IPS-15b (cell line): ENCODE measurements at regions not wholly inside any gene's neighbourhood (a gene's known extent, or its start where the extent isn't known, plus 50 kb on each side); places are given as distances from the start of the nearest gene placed in this dataset.

Source experiments
- H3K27me3 ChIP-seq: one replicate; pipeline ENCODE4 v1.6.1; 2013; ENCODE audit warnings: low read length; ENCODE audit not compliant: control insufficient read depth, insufficient read depth
- H3K36me3 ChIP-seq: one replicate; pipeline ENCODE4 v1.6.1; 2013; ENCODE audit warnings: low read length; ENCODE audit not compliant: control insufficient read depth, insufficient read depth
- H3K4me1 ChIP-seq: one replicate; pipeline ENCODE4 v1.6.1; 2013; ENCODE audit warnings: mild to moderate bottlenecking, low read length; ENCODE audit not compliant: control insufficient read depth, insufficient read depth
- H3K4me3 ChIP-seq: one replicate; pipeline ENCODE4 v1.5.1; 2013; ENCODE audit warnings: low read depth, low read length
- H3K9ac ChIP-seq: one replicate; pipeline ENCODE4 v1.6.1; 2013; ENCODE audit warnings: low read depth, mild to moderate bottlenecking, low read length
- H3K9me3 ChIP-seq: one replicate; pipeline ENCODE4 v1.6.1; 2013; ENCODE audit warnings: mild to moderate bottlenecking, low read length; ENCODE audit not compliant: control insufficient read depth, insufficient read depth

DNA sequence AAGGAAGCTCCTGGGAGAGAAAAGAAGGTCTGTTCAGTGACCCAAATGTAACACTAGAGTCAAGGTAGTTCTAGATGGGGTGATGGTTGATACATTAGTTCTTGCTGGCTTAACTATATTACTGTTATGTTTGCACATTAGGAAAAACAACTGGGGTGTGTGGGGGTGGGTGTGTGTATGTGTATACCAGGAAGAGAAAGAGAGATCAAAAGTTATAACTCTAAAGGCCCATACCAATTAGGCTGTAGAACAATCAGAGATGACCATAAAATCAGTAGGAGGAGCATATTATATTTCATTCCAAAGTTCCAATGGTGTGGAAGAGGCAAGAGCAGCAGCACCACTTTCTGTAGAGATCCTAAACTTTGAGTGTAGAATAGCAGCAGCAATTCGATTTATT is 134.7 kb upstream of the FMR1 start:
- Histone ChIP-seq H3K9me3 (no peaks in the 10 kb centered on the region), H3K9ac (no peak overlapping the region), H3K4me3 (no peak overlapping the region), H3K27me3 (no peaks in the 10 kb centered on the region), H3K36me3 (no peaks in the 10 kb centered on the region), H3K4me1 (no peaks in the 10 kb centered on the region)

DNA sequence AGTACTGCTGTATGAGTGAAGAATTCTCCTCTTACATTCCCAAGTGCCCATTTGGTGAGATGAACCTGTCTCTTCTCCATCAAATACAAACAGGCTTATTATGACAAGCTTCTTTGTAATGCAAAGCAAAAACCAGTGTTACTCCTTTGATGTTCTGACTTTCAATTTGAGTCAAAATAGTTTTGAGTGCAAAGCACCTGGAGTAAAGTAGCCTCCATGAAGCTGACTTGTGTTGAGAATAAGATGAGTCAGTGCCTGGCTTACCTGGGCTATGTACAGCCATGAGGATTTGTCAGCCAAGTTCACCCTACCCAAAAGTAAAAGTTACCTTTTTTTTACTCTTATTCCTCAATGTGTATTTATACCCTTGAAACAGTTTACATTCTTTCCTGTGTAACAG is 132.5 kb upstream of the FMR1 start:
- Histone ChIP-seq H3K4me1 (no peaks in the 10 kb centered on the region), H3K27me3 (no peaks in the 10 kb centered on the region), H3K36me3 (no peaks in the 10 kb centered on the region), H3K4me3 (no peak overlapping the region), H3K9ac (no peak overlapping the region), H3K9me3 (no peaks in the 10 kb centered on the region)

DNA sequence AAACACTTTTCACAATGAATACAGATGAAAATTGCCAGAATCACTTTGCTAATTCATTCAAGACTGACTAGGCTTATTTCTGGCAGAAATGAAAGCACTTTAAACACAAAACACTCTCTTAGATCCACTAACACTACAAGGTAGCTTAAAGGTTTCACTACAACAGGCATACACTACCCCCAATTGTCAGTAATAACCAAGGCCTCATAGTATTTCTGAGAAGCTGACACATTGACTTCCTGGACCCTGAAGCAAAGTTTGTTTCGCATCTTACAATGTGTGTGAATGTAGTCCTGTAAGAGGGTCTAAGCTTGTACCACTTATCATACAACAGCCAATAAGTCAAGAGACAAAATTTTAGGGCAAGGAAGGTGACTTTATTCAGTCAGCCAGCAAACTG is 129.9 kb upstream of the FMR1 start:
- H3K9me3 ChIP-seq, result no peaks in the 10 kb centered on the region
- H3K4me3 ChIP-seq, result no peak overlapping the region
- H3K9ac ChIP-seq, result no peak overlapping the region
- no peaks in the 10 kb centered on the region for H3K4me1 ChIP-seq
- H3K36me3 ChIP-seq, result no peaks in the 10 kb centered on the region
- no peaks in the 10 kb centered on the region for H3K27me3 ChIP-seq

- Histone ChIP-seq H3K4me3 (no peak overlapping the region), H3K9me3 (no peaks in the 10 kb centered on the region), H3K4me1 (no peaks in the 10 kb centered on the region), H3K9ac (no peak overlapping the region), H3K27me3 (no peaks in the 10 kb centered on the region), H3K36me3 (no peaks in the 10 kb centered on the region)
These were observed 122.9 kb upstream of the FMR1 start for GRCh38 chrX:147788641-147789350.

- Histone ChIP-seq H3K4me1 (no peaks in the 10 kb centered on the region), H3K36me3 (no peaks in the 10 kb centered on the region), H3K27me3 (no peaks in the 10 kb centered on the region), H3K9ac (no peak overlapping the region), H3K9me3 (peaks cover 5% of the 10 kb centered on the region), H3K4me3 (no peak overlapping the region)
These were observed 111.1 kb upstream of the FMR1 start for GRCh38 chrX:147800663-147801062.

DNA sequence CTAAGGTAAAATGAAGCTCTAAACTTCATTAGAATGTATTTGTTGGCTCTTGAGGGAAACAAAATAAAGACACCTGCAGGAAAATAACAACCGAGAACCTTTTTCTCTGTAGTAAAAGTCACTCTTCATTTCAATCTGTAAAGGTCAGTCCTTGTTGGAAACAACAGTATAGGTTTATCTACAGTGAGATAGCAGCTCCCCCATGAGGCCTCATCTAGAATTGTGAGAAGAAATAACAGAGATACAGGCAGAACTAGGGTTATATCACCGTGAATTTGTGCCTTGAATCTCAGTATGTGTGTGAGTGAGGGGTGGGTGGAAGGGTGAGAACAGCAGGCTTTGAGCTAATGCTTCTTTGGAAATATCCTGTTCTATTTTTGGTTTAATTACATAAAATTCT is 107.8 kb upstream of the FMR1 start:
- H3K36me3 ChIP-seq, result no peaks in the 10 kb centered on the region
- H3K9ac ChIP-seq, result no peak overlapping the region
- no peaks in the 10 kb centered on the region for H3K9me3 ChIP-seq
- H3K27me3 ChIP-seq, result no peaks in the 10 kb centered on the region
- H3K4me1 ChIP-seq, result no peaks in the 10 kb centered on the region
- H3K4me3 ChIP-seq, result no peak overlapping the region

- Histone ChIP-seq H3K9ac (no peak overlapping the region), H3K4me3 (no peak overlapping the region), H3K9me3 (no peaks in the 10 kb centered on the region), H3K4me1 (no peaks in the 10 kb centered on the region), H3K36me3 (no peaks in the 10 kb centered on the region), H3K27me3 (no peaks in the 10 kb centered on the region)
These were observed 99.9 kb upstream of the FMR1 start for GRCh38 chrX:147811803-147812202.

DNA sequence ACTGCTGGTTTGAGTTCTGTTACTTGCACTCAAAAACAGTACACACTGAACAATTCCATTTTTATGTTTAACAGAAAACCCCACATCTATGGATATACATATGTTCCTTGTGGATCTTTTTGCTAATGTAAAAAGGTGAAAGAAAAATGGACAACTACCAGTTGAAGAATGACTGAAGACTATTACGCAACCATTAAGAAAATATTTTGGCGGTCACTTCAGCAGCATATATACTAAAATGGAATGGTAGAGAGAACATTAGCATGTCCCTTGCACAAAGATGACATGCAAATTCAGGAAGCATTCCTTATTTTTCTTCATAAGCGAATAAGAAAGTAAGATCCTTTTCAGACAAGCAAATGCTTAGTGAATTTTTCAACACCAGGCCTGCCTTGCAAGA is 84.6 kb upstream of the FMR1 start:
- Histone ChIP-seq H3K9ac (no peak overlapping the region), H3K27me3 (no peaks in the 10 kb centered on the region), H3K36me3 (no peaks in the 10 kb centered on the region), H3K4me1 (no peaks in the 10 kb centered on the region), H3K9me3 (no peaks in the 10 kb centered on the region), H3K4me3 (no peak overlapping the region)

GRCh38 chrX:147828719-147829118 is 83.0 kb upstream of the FMR1 start:
- Histone ChIP-seq H3K4me3 (no peak overlapping the region), H3K9ac (no peak overlapping the region), H3K4me1 (no peaks in the 10 kb centered on the region), H3K9me3 (no peaks in the 10 kb centered on the region), H3K36me3 (no peaks in the 10 kb centered on the region), H3K27me3 (no peaks in the 10 kb centered on the region)

- Histone ChIP-seq H3K9ac (no peak overlapping the region), H3K36me3 (no peaks in the 10 kb centered on the region), H3K27me3 (no peaks in the 10 kb centered on the region), H3K4me3 (no peak overlapping the region), H3K4me1 (no peaks in the 10 kb centered on the region), H3K9me3 (no peaks in the 10 kb centered on the region)
These were observed 78.9 kb upstream of the FMR1 start for GRCh38 chrX:147832707-147833348.

DNA sequence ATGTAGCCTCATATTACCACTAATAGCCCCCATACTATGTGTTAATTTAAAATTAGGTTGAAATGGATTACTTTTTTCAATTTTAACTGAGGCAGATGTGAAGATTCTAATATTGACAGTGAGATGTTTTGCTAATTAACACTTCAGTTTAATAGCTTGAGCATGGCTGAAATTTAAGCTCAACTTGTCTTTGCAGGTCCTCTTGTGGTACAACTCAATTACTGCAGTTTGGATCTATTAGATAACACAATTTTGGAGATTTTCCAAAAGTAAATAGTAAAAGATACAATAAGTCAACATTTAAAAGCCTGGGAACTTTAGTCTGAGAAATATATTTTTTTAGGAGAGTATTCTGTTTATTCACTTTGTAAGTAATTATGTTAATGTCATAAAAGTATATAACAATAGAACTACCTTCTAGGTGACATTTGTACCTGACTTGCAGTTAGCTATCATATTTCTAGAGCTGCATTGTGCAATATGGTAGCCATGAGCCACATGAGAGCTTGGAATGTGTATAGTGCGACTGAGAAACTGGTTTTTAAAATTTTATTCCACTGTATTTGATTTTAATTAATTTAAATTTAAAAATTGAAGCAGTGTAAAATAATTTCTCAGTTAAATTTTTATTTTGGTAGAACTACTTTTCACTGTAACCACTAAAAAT is 73.1 kb upstream of the FMR1 start:
- Histone ChIP-seq H3K27me3 (no peaks in the 10 kb centered on the region), H3K9ac (no peak overlapping the region), H3K9me3 (no peaks in the 10 kb centered on the region), H3K4me1 (no peaks in the 10 kb centered on the region), H3K36me3 (no peaks in the 10 kb centered on the region), H3K4me3 (no peak overlapping the region)

GRCh38 chrX:147846676-147847075 is 65.0 kb upstream of the FMR1 start:
- Histone ChIP-seq H3K4me3 (no peak overlapping the region), H3K9ac (no peak overlapping the region), H3K9me3 (no peaks in the 10 kb centered on the region), H3K4me1 (no peaks in the 10 kb centered on the region), H3K27me3 (no peaks in the 10 kb centered on the region), H3K36me3 (no peaks in the 10 kb centered on the region)
